ENCODE measurements at regions not wholly inside any gene's neighbourhood (a gene's known extent, or its start where the extent isn't known, plus 50 kb on each side); places are given as distances from the start of the nearest gene placed in this dataset.

DNA sequence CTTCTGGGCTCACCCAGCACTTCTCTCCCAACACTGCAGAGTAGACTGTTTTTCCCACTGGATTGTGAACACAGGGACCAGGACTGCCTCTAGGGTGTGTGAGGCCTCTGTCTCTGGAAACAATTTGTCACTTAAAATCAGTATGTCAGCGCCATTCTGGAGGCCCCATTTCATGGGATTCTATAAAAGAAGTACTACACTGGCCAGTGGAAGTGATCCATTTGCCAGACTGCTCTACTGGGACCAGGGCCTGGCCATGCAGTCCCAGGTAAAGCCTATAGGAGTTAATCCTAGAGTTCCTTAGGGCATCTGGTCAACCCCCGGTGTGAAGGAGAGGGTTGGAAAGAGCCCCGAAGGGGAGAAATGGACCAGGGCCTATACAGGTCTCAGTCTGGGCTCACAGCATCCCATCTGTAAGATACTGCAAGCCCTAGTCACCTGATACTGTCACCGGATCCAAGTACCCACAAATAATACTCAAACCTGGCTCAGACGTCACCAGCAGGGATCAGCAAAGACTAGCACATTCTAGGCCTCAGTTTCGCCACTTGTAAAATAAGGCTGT lies 245.0 kb downstream of the FOXD2 start:
- H3K4me2 ChIP-seq (ENCODE audit: low read length), result no peak overlapping the region
- H3K79me2 ChIP-seq (ENCODE audit: low read length), result no peaks in the 10 kb centered on the region
- no peaks in the 10 kb centered on the region for H3K9me2 ChIP-seq (replicated peaks; ENCODE audit: low read length)
- no peaks in the 10 kb centered on the region for H3K27me3 ChIP-seq (ENCODE audit: low read length)
- no peaks in the 10 kb centered on the region for H4K20me1 ChIP-seq (ENCODE audit: low read length)
- no peaks in the 10 kb centered on the region for H3K36me3 ChIP-seq (ENCODE audit: low read depth, low read length)
- intact Hi-C loops (cut with micrococcal nuclease), result no loop called here
- no peak for TF ChIP-seq EZH2 (IDR thresholded peaks at IDR 0.05; ENCODE audit: low read length, unreplicated experiment)
- no peak for TF ChIP-seq CTCF (conservative IDR thresholded peaks at IDR 0.05; ENCODE audit: low read depth, low read length)
- ATAC-seq (no peak), DNase-seq (no peak)
- peaks cover 11% of the 10 kb centered on the region; the same call in 1 of the 2 replicates for H3K4me1 ChIP-seq (ENCODE audit: insufficient read depth, low read length)
- ChIA-PET POLR2A (ENCODE audit: unreplicated experiment) (no interaction called here), CTCF (no interaction called here)
- no peak overlapping the region for H2AFZ ChIP-seq (ENCODE audit: low read length)
- BruUV-seq (replicated peaks), result no TSS peak
- H3K4me3 ChIP-seq (ENCODE audit: low read length), result no peak overlapping the region
- no peak overlapping the region for H3K27ac ChIP-seq (ENCODE audit: low read length)
- no peak overlapping the region for H3K9ac ChIP-seq (ENCODE audit: low read length)
- no peaks in the 10 kb centered on the region for H3K9me3 ChIP-seq (ENCODE audit: low read length)
- no peaks in the 10 kb centered on the region for H3F3A ChIP-seq (ENCODE audit: low read length, unreplicated experiment)

DNA sequence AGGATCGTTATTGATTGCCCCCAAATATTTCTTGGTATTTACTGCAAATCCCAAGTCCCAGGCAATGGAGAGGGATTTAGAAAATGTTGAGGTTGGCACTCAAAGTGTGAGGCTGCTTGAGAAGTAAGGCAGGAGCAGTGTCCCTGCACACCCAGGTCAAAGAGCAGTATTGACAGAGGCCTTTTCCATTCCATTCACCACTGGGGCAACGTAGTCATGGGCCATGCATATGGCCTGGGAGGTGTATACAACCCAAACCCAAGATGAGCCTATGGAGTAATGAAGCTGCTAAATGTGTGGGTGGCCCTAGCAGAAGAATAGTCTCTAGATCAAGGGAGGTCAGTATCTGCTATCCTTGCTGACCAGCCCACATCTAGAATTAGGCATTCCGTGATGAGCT lies 245.6 kb downstream of the FOXD2 start:
- no peak overlapping the region for H3K9ac ChIP-seq (ENCODE audit: low read length)
- H3K4me2 ChIP-seq (ENCODE audit: low read length), result no peak overlapping the region
- no peak overlapping the region for H3K27ac ChIP-seq (ENCODE audit: low read length)
- no peak overlapping the region for H3K4me3 ChIP-seq (ENCODE audit: low read length)
- no peaks in the 10 kb centered on the region for H3K9me2 ChIP-seq (replicated peaks; ENCODE audit: low read length)
- no peaks in the 10 kb centered on the region for H3K79me2 ChIP-seq (ENCODE audit: low read length)
- ChIA-PET CTCF (no interaction called here), POLR2A (ENCODE audit: unreplicated experiment) (no interaction called here)
- peaks cover 11% of the 10 kb centered on the region; the same call in 1 of the 2 replicates for H3K4me1 ChIP-seq (ENCODE audit: insufficient read depth, low read length)
- H3K36me3 ChIP-seq (ENCODE audit: low read depth, low read length), result no peaks in the 10 kb centered on the region
- no peaks in the 10 kb centered on the region for H4K20me1 ChIP-seq (ENCODE audit: low read length)
- H3K9me3 ChIP-seq (ENCODE audit: low read length), result no peaks in the 10 kb centered on the region
- H3K27me3 ChIP-seq (ENCODE audit: low read length), result no peaks in the 10 kb centered on the region
- ATAC-seq, result no peak
- TF ChIP-seq EZH2 (IDR thresholded peaks at IDR 0.05; ENCODE audit: low read length, unreplicated experiment), result no peak
- no peak for TF ChIP-seq EZH2phosphoT487 (IDR thresholded peaks at IDR 0.05; ENCODE audit: borderline replicate concordance, low read length)
- TF ChIP-seq CTCF (conservative IDR thresholded peaks at IDR 0.05; ENCODE audit: low read depth, low read length), result no peak
- intact Hi-C loops (cut with micrococcal nuclease), result no loop called here
- no peak for DNase-seq
- no peaks in the 10 kb centered on the region for H3F3A ChIP-seq (ENCODE audit: low read length, unreplicated experiment)
- H2AFZ ChIP-seq (ENCODE audit: low read length), result no peak overlapping the region
- BruUV-seq (replicated peaks), result no TSS peak

GRCh38 chr1:47684518-47684917 lies 246.7 kb downstream of the FOXD2 start:
- Histone ChIP-seq H3K9me2 (replicated peaks; ENCODE audit: low read length) (no peaks in the 10 kb centered on the region), H4K20me1 (ENCODE audit: low read length) (no peaks in the 10 kb centered on the region), H3K9me3 (ENCODE audit: low read length) (no peaks in the 10 kb centered on the region), H3K27me3 (ENCODE audit: low read length) (no peaks in the 10 kb centered on the region), H3K4me1 (ENCODE audit: insufficient read depth, low read length) (peaks cover 11% of the 10 kb centered on the region; the same call in 1 of the 2 replicates), H2AFZ (ENCODE audit: low read length) (no peak overlapping the region), H3K9ac (ENCODE audit: low read length) (no peak overlapping the region), H3K79me2 (ENCODE audit: low read length) (no peaks in the 10 kb centered on the region), H3K27ac (ENCODE audit: low read length) (no peak overlapping the region), H3K4me2 (ENCODE audit: low read length) (0 out of 2 replicates have a peak overlapping the region, but pooled peaks have one; percentile 11), H3K36me3 (ENCODE audit: low read depth, low read length) (no peaks in the 10 kb centered on the region), H3K4me3 (ENCODE audit: low read length) (no peak overlapping the region), H3F3A (ENCODE audit: low read length, unreplicated experiment) (no peaks in the 10 kb centered on the region)
- no TSS peak for BruUV-seq (replicated peaks)
- intact Hi-C loops (cut with micrococcal nuclease), result loop anchor here (2.0 kb wide), 1 partner anchor 34 kb away; no protein-coding TSS in a partner anchor
- DNase-seq (no peak), ATAC-seq (peak; percentile 66)
- POLR2A ChIA-PET (ENCODE audit: unreplicated experiment), result no interaction called here
- no peak for TF ChIP-seq CTCF (conservative IDR thresholded peaks at IDR 0.05; ENCODE audit: low read depth, low read length)
- no peak for TF ChIP-seq EZH2phosphoT487 (IDR thresholded peaks at IDR 0.05; ENCODE audit: borderline replicate concordance, low read length)
- no peak for TF ChIP-seq EZH2 (IDR thresholded peaks at IDR 0.05; ENCODE audit: low read length, unreplicated experiment)
- CTCF ChIA-PET, result no interaction called here
